WTC11 (cell line): ENCODE measurements at regions not wholly inside any gene's neighbourhood (a gene's known extent, or its start where the extent isn't known, plus 50 kb on each side); places are given as distances from the start of the nearest gene placed in this dataset.

Experiments used
- CTCF ChIP-seq: fragments of 200-600 bp; IDR thresholded peaks from 2 replicates; pipeline ENCODE4 v1.8.0; 2022; ENCODE audit warnings: antibody characterized with exemption
- ZNF121 ChIP-seq: sonication (generic); formaldehyde crosslinking; IDR thresholded peaks from 2 replicates; pipeline ENCODE4 v1.8.0; 2023; ENCODE audit warnings: missing genetic modification reagents

- no peak for TF ChIP-seq CTCF
- no peak for TF ChIP-seq ZNF121 (CRISPR knock-in tag)
Measured at GRCh38 chr2:53098696-53099078, 668.9 kb upstream of the CHAC2 start.
